ENCODE measurements at regions not wholly inside any gene's neighbourhood (a gene's known extent, or its start where the extent isn't known, plus 50 kb on each side); places are given as distances from the start of the nearest gene placed in this dataset.

- H3K4me3 ChIP-seq (ENCODE audit: low read depth, low read length, poor library complexity, severe bottlenecking), result no peak overlapping the region
- TF ChIP-seq, protein P1, sequence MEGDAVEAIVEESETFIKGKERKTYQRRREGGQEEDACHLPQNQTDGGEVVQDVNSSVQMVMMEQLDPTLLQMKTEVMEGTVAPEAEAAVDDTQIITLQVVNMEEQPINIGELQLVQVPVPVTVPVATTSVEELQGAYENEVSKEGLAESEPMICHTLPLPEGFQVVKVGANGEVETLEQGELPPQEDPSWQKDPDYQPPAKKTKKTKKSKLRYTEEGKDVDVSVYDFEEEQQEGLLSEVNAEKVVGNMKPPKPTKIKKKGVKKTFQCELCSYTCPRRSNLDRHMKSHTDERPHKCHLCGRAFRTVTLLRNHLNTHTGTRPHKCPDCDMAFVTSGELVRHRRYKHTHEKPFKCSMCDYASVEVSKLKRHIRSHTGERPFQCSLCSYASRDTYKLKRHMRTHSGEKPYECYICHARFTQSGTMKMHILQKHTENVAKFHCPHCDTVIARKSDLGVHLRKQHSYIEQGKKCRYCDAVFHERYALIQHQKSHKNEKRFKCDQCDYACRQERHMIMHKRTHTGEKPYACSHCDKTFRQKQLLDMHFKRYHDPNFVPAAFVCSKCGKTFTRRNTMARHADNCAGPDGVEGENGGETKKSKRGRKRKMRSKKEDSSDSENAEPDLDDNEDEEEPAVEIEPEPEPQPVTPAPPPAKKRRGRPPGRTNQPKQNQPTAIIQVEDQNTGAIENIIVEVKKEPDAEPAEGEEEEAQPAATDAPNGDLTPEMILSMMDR (conservative IDR thresholded peaks at IDR 0.05; ENCODE audit: low read length), result no peak
- no peak for TF ChIP-seq EZH2phosphoT487 (IDR thresholded peaks at IDR 0.05; ENCODE audit: borderline replicate concordance, low read depth, low read length)
- no TSS peak for BruUV-seq (replicated peaks)
- H3K4me2 ChIP-seq (ENCODE audit: low read length), result no peak overlapping the region
- no peaks in the 10 kb centered on the region for H3K36me3 ChIP-seq (ENCODE audit: insufficient read depth, low read length)
- no peaks in the 10 kb centered on the region for H3K9me3 ChIP-seq (ENCODE audit: low read length)
- DNase-seq (ENCODE audit: low spot score), result no peak
- no peak overlapping the region for H2AFZ ChIP-seq (ENCODE audit: low read length)
- no peak overlapping the region for H3K27ac ChIP-seq (ENCODE audit: low read depth, low read length, poor library complexity, severe bottlenecking)
- no peaks in the 10 kb centered on the region for H3K9me2 ChIP-seq (ENCODE audit: insufficient read depth, low read length)
- no peaks in the 10 kb centered on the region for H3K79me2 ChIP-seq (ENCODE audit: insufficient read depth, low read depth, low read length)
- H3K4me1 ChIP-seq (ENCODE audit: insufficient read depth, low read length, poor library complexity, severe bottlenecking), result no peaks in the 10 kb centered on the region
- intact Hi-C loops (cut with micrococcal nuclease; ENCODE audit: unreplicated experiment), result no loop called here
- POLR2A ChIA-PET, result no interaction called here
- CTCF ChIA-PET (ENCODE audit: unreplicated experiment), result no interaction called here
- no peaks in the 10 kb centered on the region for H4K20me1 ChIP-seq (ENCODE audit: insufficient read depth, low read length)
Measured at GRCh38 chr1:31504001-31504400, 72.3 kb upstream of the TINAGL1 start.

- H4K20me1 ChIP-seq (ENCODE audit: insufficient read depth, low read length), result no peaks in the 10 kb centered on the region
- H2AFZ ChIP-seq (ENCODE audit: low read length), result no peak overlapping the region
- H3K27ac ChIP-seq (ENCODE audit: low read depth, low read length, poor library complexity, severe bottlenecking), result no peak overlapping the region
- no peaks in the 10 kb centered on the region for H3K36me3 ChIP-seq (ENCODE audit: insufficient read depth, low read length)
- DNase-seq (ENCODE audit: low spot score), result no peak
- no TSS peak for BruUV-seq (replicated peaks)
- H3K9me2 ChIP-seq (ENCODE audit: insufficient read depth, low read length), result no peaks in the 10 kb centered on the region
- ChIA-PET POLR2A (no interaction called here), CTCF (ENCODE audit: unreplicated experiment) (no interaction called here)
- no peaks in the 10 kb centered on the region for H3K79me2 ChIP-seq (ENCODE audit: insufficient read depth, low read depth, low read length)
- peak overlapping the region; percentile 1; the same call in 1 of the 2 replicates for H3K4me2 ChIP-seq (ENCODE audit: low read length)
- H3K4me1 ChIP-seq (ENCODE audit: insufficient read depth, low read length, poor library complexity, severe bottlenecking), result no peaks in the 10 kb centered on the region
- no peaks in the 10 kb centered on the region for H3K9me3 ChIP-seq (ENCODE audit: low read length)
- no peak overlapping the region for H3K4me3 ChIP-seq (ENCODE audit: low read depth, low read length, poor library complexity, severe bottlenecking)
- TF ChIP-seq, protein P1 (conservative IDR thresholded peaks at IDR 0.05; ENCODE audit: low read length), result no peak
- no peak for TF ChIP-seq EZH2phosphoT487 (IDR thresholded peaks at IDR 0.05; ENCODE audit: borderline replicate concordance, low read depth, low read length)
- intact Hi-C loops (cut with micrococcal nuclease; ENCODE audit: unreplicated experiment), result no loop called here
Measured at GRCh38 chr1:31505911-31506497, 70.3 kb upstream of the TINAGL1 start.

- H3K4me3 ChIP-seq (ENCODE audit: low read depth, low read length, poor library complexity, severe bottlenecking), result no peak overlapping the region
- DNase-seq (ENCODE audit: low spot score), result no peak
- H3K36me3 ChIP-seq (ENCODE audit: insufficient read depth, low read length), result no peaks in the 10 kb centered on the region
- H3K9me2 ChIP-seq (ENCODE audit: insufficient read depth, low read length), result no peaks in the 10 kb centered on the region
- no peaks in the 10 kb centered on the region for H3K79me2 ChIP-seq (ENCODE audit: insufficient read depth, low read depth, low read length)
- no peak overlapping the region for H2AFZ ChIP-seq (ENCODE audit: low read length)
- TF ChIP-seq EZH2phosphoT487 (IDR thresholded peaks at IDR 0.05; ENCODE audit: borderline replicate concordance, low read depth, low read length), result no peak
- TF ChIP-seq, protein P1 (conservative IDR thresholded peaks at IDR 0.05; ENCODE audit: low read length), result no peak
- CTCF ChIA-PET (ENCODE audit: unreplicated experiment), result no interaction called here
- no peaks in the 10 kb centered on the region for H4K20me1 ChIP-seq (ENCODE audit: insufficient read depth, low read length)
- no TSS peak for BruUV-seq (replicated peaks)
- H3K4me2 ChIP-seq (ENCODE audit: low read length), result no peak overlapping the region
- H3K4me1 ChIP-seq (ENCODE audit: insufficient read depth, low read length, poor library complexity, severe bottlenecking), result no peaks in the 10 kb centered on the region
- POLR2A ChIA-PET, result no interaction called here
- H3K9me3 ChIP-seq (ENCODE audit: low read length), result no peaks in the 10 kb centered on the region
- no peak overlapping the region for H3K27ac ChIP-seq (ENCODE audit: low read depth, low read length, poor library complexity, severe bottlenecking)
- intact Hi-C loops (cut with micrococcal nuclease; ENCODE audit: unreplicated experiment), result no loop called here
Measured at GRCh38 chr1:31507221-31507620, 69.1 kb upstream of the TINAGL1 start.

Data from OCI-LY7 (cell line).